Panc1 (cell line): ENCODE measurements at regions not wholly inside any gene's neighbourhood (a gene's known extent, or its start where the extent isn't known, plus 50 kb on each side); places are given as distances from the start of the nearest gene placed in this dataset.

Experiments
- SIN3A ChIP-seq: IDR thresholded peaks from 2 replicates; pipeline ENCODE4 v1.6.1; 2012; ENCODE audit warnings: low read depth, mild to moderate bottlenecking, low read length, moderate library complexity, borderline replicate concordance; ENCODE audit not compliant: insufficient read depth
- TF ChIP-seq, protein P1 (sequence below): fragments of 450-650 bp; IDR thresholded peaks from 2 replicates; pipeline ENCODE4 v1.5.1; 2017; ENCODE audit warnings: mild to moderate bottlenecking
- TF ChIP-seq, protein P2 (sequence below), 2 experiments: IDR thresholded peaks; 2 replicates each; pipeline ENCODE4 v1.6.1; 2011 to 2012; ENCODE audit warnings: low read depth in 2 of 2, control low read depth in 1 of 2, low read length in 1 of 2, mild to moderate bottlenecking in 1 of 2, moderate library complexity in 1 of 2; ENCODE audit not compliant: insufficient read depth in 1 of 2

GRCh38 chr2:234708091-234708683 is 211.3 kb upstream of the ARL4C start:
- TF ChIP-seq, protein P1, sequence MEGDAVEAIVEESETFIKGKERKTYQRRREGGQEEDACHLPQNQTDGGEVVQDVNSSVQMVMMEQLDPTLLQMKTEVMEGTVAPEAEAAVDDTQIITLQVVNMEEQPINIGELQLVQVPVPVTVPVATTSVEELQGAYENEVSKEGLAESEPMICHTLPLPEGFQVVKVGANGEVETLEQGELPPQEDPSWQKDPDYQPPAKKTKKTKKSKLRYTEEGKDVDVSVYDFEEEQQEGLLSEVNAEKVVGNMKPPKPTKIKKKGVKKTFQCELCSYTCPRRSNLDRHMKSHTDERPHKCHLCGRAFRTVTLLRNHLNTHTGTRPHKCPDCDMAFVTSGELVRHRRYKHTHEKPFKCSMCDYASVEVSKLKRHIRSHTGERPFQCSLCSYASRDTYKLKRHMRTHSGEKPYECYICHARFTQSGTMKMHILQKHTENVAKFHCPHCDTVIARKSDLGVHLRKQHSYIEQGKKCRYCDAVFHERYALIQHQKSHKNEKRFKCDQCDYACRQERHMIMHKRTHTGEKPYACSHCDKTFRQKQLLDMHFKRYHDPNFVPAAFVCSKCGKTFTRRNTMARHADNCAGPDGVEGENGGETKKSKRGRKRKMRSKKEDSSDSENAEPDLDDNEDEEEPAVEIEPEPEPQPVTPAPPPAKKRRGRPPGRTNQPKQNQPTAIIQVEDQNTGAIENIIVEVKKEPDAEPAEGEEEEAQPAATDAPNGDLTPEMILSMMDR = no peak
- TF ChIP-seq, protein P2, sequence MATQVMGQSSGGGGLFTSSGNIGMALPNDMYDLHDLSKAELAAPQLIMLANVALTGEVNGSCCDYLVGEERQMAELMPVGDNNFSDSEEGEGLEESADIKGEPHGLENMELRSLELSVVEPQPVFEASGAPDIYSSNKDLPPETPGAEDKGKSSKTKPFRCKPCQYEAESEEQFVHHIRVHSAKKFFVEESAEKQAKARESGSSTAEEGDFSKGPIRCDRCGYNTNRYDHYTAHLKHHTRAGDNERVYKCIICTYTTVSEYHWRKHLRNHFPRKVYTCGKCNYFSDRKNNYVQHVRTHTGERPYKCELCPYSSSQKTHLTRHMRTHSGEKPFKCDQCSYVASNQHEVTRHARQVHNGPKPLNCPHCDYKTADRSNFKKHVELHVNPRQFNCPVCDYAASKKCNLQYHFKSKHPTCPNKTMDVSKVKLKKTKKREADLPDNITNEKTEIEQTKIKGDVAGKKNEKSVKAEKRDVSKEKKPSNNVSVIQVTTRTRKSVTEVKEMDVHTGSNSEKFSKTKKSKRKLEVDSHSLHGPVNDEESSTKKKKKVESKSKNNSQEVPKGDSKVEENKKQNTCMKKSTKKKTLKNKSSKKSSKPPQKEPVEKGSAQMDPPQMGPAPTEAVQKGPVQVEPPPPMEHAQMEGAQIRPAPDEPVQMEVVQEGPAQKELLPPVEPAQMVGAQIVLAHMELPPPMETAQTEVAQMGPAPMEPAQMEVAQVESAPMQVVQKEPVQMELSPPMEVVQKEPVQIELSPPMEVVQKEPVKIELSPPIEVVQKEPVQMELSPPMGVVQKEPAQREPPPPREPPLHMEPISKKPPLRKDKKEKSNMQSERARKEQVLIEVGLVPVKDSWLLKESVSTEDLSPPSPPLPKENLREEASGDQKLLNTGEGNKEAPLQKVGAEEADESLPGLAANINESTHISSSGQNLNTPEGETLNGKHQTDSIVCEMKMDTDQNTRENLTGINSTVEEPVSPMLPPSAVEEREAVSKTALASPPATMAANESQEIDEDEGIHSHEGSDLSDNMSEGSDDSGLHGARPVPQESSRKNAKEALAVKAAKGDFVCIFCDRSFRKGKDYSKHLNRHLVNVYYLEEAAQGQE (IDR thresholded peaks at IDR 0.05; ENCODE audit: insufficient read depth in 1 of 2, low read depth in 2 of 2, low read length in 1 of 2) = no peak
- no peak for TF ChIP-seq SIN3A
